Spleen (tissue), 11 donors: ENCODE measurements at regions not wholly inside any gene's neighbourhood (a gene's known extent, or its start where the extent isn't known, plus 50 kb on each side); places are given as distances from the start of the nearest gene placed in this dataset.

Source experiments
- DNase-seq: peaks from one replicate; pipeline ENCODE4 v3.0.0-alpha.2; 2020
- H3K27ac ChIP-seq, 8 donors: fragments of 200-600 bp; sonication (generic) in 7 of 8; 1 replicate in 4 of 8; 2 replicates in 4 of 8; pipeline versions ENCODE4 v1.5.0 to v1.8.0; 2016 to 2021; ENCODE audit warnings: inconsistent platforms in 4 of 8, mild to moderate bottlenecking in 4 of 8, moderate library complexity in 1 of 8
- H3K27me3 ChIP-seq, 7 donors: fragments of 200-600 bp; sonication (generic) in 6 of 7; replicated peaks in 1 of 7; 1 replicate in 4 of 7; 2 replicates in 3 of 7; pipeline versions ENCODE4 v1.5.0 to v1.8.0; 2016 to 2021; ENCODE audit warnings: inconsistent platforms in 3 of 7, mild to moderate bottlenecking in 1 of 7
- H3K36me3 ChIP-seq, 6 donors: fragments of 200-600 bp; sonication (generic) in 5 of 6; 1 replicate in 4 of 6; 2 replicates in 2 of 6; pipeline versions ENCODE4 v1.5.0 to v1.8.0; 2016 to 2021; ENCODE audit warnings: inconsistent platforms in 2 of 6
- H3K4me1 ChIP-seq, 6 donors: fragments of 200-600 bp; sonication (generic) in 5 of 6; 1 replicate in 3 of 6; 2 replicates in 3 of 6; pipeline versions ENCODE4 v1.5.0 to v1.8.0; 2016 to 2021; ENCODE audit warnings: inconsistent platforms in 3 of 6
- H3K4me3 ChIP-seq, 8 donors: fragments of 200-600 bp; sonication (generic) in 7 of 8; 1 replicate in 4 of 8; 2 replicates in 4 of 8; pipeline versions ENCODE4 v1.5.0 to v1.8.0; 2016 to 2021; ENCODE audit warnings: inconsistent platforms in 4 of 8, mild to moderate bottlenecking in 4 of 8, moderate library complexity in 2 of 8
- H3K9me3 ChIP-seq, 8 donors: fragments of 200-600 bp; sonication (generic) in 7 of 8; 1 replicate in 4 of 8; 2 replicates in 4 of 8; pipeline versions ENCODE4 v1.5.0 to v1.8.0; 2016 to 2021; ENCODE audit warnings: inconsistent platforms in 4 of 8
- CTCF ChIP-seq, 11 experiments: fragments of 200-600 bp in 7 of 11; fragments of 450-650 bp in 4 of 11; sonication (generic) in 4 of 11; IDR thresholded peaks in 8 of 11; conservative IDR thresholded peaks in 3 of 11; 1 replicate in 7 of 11; 2 replicates in 4 of 11; pipeline versions ENCODE4 v1.4.0 to v1.8.0; 2016 to 2021; ENCODE audit warnings: antibody characterized with exemption in 11 of 11, inconsistent platforms in 4 of 11, mild to moderate bottlenecking in 1 of 11
- POLR2A ChIP-seq, 3 donors: fragments of 450-650 bp; IDR thresholded peaks; one replicate each; pipeline ENCODE4 v1.5.1; 2017; ENCODE audit warnings: antibody characterized with exemption in 3 of 3, mild to moderate bottlenecking in 1 of 3
- POLR2AphosphoS5 ChIP-seq, 3 donors: sonication (generic); formaldehyde crosslinking; IDR thresholded peaks; one replicate each; pipeline ENCODE4 v1.5.1; 2017; ENCODE audit warnings: antibody characterized with exemption in 3 of 3
- WGBS, 5 donors: extraction: QIAGEN DNeasy Blood & Tissue Kit in 3 of 5; methylation state at CpG; one replicate each; pipeline versions ENCODE4 v1.1.5 to v1.1.7; 2013 to 2018; 5-methylcytosine and 5-hydroxymethylcytosine counted together
- intact Hi-C: fragments of 100-400 bp; cut with DNase I; formaldehyde crosslinking; loops from one replicate; pipeline ENCODE4 v1.15.0; 2023; ENCODE audit warnings: low total_unique reads
- donor health status: healthy with polysubstance abuse.
- donor health status: DM: no; HTN: no; CAD: no; lungs with moderate emphysema.
- donor health status: DM: no; HTN: no; CAD: no.
- donor health status: Bipolar disorder and iron deficiency.
- donor health status: healthy.
- donor health status: DM: no; HTN: no; CAD: no.
- donor health status: DM: yes; HTN: yes; CAD: no.

- H3K27me3 ChIP-seq, result no peaks in the 10 kb centered on the region
- H3K27ac ChIP-seq, result peak overlapping the region; percentile 27 to 92 (median 82)
- peak overlapping the region in 1 of 8 donors; percentile 26 for H3K4me3 ChIP-seq
- no peaks in the 10 kb centered on the region for H3K36me3 ChIP-seq
- intact Hi-C loops, result no loop called here
- peak; percentile 89 for DNase-seq
- no peaks in the 10 kb centered on the region for H3K9me3 ChIP-seq
- H3K4me1 ChIP-seq, result peaks cover 29 to 97% (median 80%) of the 10 kb centered on the region in 6 donors
- 27 to 63% (median 45%) methylated on average over 8 to 16 of the region's 16 CpGs for WGBS, 5 donors
- TF ChIP-seq POLR2AphosphoS5 (IDR thresholded peaks at IDR 0.05), result peak; percentile 64 to 79 (median 70)
- TF ChIP-seq CTCF (IDR thresholded peaks at IDR 0.05 in 8 of 11, conservative IDR thresholded peaks at IDR 0.05 in 3 of 11), result peak in 1 of 11 experiments; percentile 12
- no peak for TF ChIP-seq POLR2A (IDR thresholded peaks at IDR 0.05)
Measured at GRCh38 chr17:77315551-77316190, 174.9 kb downstream of the SEC14L1 start.

- Histone ChIP-seq H3K4me3 (peak overlapping the region in 1 of 8 donors; percentile 26), H3K27me3 (no peaks in the 10 kb centered on the region), H3K36me3 (no peaks in the 10 kb centered on the region), H3K27ac (peak overlapping the region in 7 of 8 donors; percentile 63 to 92 (median 83)), H3K4me1 (peaks cover 30 to 98% (median 83%) of the 10 kb centered on the region in 6 donors), H3K9me3 (no peaks in the 10 kb centered on the region)
- intact Hi-C loops, result no loop called here
- TF ChIP-seq POLR2A (IDR thresholded peaks at IDR 0.05) (no peak), POLR2AphosphoS5 (IDR thresholded peaks at IDR 0.05) (no peak), CTCF (IDR thresholded peaks at IDR 0.05 in 8 of 11, conservative IDR thresholded peaks at IDR 0.05 in 3 of 11) (no peak)
- WGBS, 5 donors, result 64 to 77% (median 71%) methylated on average over 9 to 14 of the region's 14 CpGs
- DNase-seq, result peak; percentile 77
Measured at GRCh38 chr17:77316191-77316641, 175.4 kb downstream of the SEC14L1 start.

GRCh38 chr17:77316651-77317050, 175.9 kb downstream of the SEC14L1 start:
- DNase-seq, result no peak
- TF ChIP-seq POLR2AphosphoS5 (IDR thresholded peaks at IDR 0.05), result no peak
- no peak for TF ChIP-seq CTCF (IDR thresholded peaks at IDR 0.05 in 8 of 11, conservative IDR thresholded peaks at IDR 0.05 in 3 of 11)
- TF ChIP-seq POLR2A (IDR thresholded peaks at IDR 0.05), result no peak
- WGBS, 5 donors, result 85 to 91% (median 89%) methylated on average over 8 of the region's 8 CpGs
- Histone ChIP-seq H3K4me1 (peaks cover 27 to 98% (median 82%) of the 10 kb centered on the region in 6 donors), H3K36me3 (no peaks in the 10 kb centered on the region), H3K4me3 (no peak overlapping the region), H3K27ac (peak overlapping the region in 6 of 8 donors; percentile 75 to 92 (median 84)), H3K9me3 (no peaks in the 10 kb centered on the region), H3K27me3 (no peaks in the 10 kb centered on the region)
- intact Hi-C loops, result no loop called here

GRCh38 chr17:77317091-77317750, 176.5 kb downstream of the SEC14L1 start:
- peak; percentile 74 for DNase-seq
- TF ChIP-seq POLR2AphosphoS5 (IDR thresholded peaks at IDR 0.05) (peak; percentile 6 to 28 (median 22)), POLR2A (IDR thresholded peaks at IDR 0.05) (no peak), CTCF (IDR thresholded peaks at IDR 0.05 in 8 of 11, conservative IDR thresholded peaks at IDR 0.05 in 3 of 11) (no peak)
- Histone ChIP-seq H3K36me3 (no peaks in the 10 kb centered on the region), H3K27me3 (no peaks in the 10 kb centered on the region), H3K4me1 (peaks cover 33 to 98% (median 82%) of the 10 kb centered on the region in 6 donors), H3K4me3 (no peak overlapping the region), H3K9me3 (no peaks in the 10 kb centered on the region), H3K27ac (peak overlapping the region in 6 of 8 donors; percentile 75 to 92 (median 84))
- 72 to 81% (median 77%) methylated on average over 11 to 16 of the region's 16 CpGs for WGBS, 5 donors
- intact Hi-C loops, result no loop called here
